ENCODE measurements at regions not wholly inside any gene's neighbourhood (a gene's known extent, or its start where the extent isn't known, plus 50 kb on each side); places are given as distances from the start of the nearest gene placed in this dataset.
"Not testable (repeated sequence)": the region's sequence is repeated elsewhere in the genome, so short reads cannot be mapped to it uniquely, and the experiment has no call there.

DNA sequence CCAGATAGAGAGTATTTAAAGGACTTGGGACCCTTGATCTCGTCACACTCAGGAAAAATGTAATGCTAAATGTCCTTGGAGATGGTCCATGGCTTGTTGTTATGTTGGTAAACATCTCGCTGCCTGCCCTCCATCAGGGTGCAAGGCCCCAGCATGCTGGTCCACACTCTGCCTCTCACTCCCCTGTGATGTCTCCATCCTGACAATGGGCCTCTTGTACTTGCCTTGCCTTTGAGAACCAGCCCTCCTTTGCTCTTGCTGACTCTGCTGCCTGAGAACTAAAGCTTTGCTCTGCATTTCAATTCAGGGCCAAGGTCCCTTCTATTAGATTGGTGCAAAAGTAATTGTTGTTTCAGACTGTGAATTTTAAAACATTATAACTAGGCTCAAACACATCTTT is 131.0 kb upstream of the LMNTD1 start:
- TF ChIP-seq, protein P1, sequence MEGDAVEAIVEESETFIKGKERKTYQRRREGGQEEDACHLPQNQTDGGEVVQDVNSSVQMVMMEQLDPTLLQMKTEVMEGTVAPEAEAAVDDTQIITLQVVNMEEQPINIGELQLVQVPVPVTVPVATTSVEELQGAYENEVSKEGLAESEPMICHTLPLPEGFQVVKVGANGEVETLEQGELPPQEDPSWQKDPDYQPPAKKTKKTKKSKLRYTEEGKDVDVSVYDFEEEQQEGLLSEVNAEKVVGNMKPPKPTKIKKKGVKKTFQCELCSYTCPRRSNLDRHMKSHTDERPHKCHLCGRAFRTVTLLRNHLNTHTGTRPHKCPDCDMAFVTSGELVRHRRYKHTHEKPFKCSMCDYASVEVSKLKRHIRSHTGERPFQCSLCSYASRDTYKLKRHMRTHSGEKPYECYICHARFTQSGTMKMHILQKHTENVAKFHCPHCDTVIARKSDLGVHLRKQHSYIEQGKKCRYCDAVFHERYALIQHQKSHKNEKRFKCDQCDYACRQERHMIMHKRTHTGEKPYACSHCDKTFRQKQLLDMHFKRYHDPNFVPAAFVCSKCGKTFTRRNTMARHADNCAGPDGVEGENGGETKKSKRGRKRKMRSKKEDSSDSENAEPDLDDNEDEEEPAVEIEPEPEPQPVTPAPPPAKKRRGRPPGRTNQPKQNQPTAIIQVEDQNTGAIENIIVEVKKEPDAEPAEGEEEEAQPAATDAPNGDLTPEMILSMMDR (IDR thresholded peaks at IDR 0.05; ENCODE audit: low read depth, low read length) = no peak
- no peak overlapping the region for H3K4me3 ChIP-seq (ENCODE audit: low read depth, low read length)

DNA sequence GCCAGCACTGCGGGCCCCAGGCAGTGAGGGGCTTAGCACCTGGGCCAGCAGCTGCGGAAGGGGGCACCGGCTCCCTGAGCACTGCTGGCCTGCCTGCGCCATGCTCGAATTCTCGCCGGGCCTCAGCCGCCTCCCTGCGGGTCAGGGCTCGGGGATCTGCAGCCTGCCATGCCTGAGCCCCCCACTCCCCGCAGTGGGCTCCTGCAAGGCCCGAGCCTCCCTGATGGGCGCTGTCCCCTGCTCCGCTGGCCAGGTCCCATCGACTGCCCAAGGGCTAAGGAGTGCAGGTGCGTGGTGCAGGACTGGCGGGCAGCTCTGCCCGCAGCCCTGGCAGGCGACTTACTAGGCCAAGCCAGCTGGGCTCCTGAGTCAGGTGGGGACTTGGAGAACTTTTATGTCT is 133.3 kb upstream of the LMNTD1 start:
- TF ChIP-seq, protein P1 (IDR thresholded peaks at IDR 0.05; ENCODE audit: low read depth, low read length) = no peak

DNA sequence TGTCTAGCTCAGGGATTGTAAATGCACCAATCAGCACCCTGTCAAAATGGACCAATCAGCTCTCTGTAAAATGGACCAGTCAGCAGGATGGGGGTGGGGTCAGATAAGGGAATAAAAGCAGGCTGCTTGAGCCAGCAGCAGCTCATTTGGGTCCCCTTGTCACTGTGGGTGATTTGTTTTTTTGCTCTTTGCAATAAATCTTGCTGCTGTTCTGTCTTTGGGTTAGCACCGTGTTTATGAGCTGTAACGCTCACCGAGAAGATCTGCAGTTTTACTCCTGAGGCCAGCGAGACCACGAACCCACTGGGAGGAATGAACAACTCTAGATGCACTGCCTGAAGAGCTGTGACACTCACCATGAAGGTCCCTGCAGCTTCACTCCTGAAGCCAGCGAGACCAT is 134.1 kb upstream of the LMNTD1 start:
- TF ChIP-seq, protein P1 (IDR thresholded peaks at IDR 0.05; ENCODE audit: low read depth, low read length) = no peak
- H3K4me3 ChIP-seq (ENCODE audit: low read depth, low read length) = no peak overlapping the region

More for the DNA sequence above, 133.3 kb upstream of the LMNTD1 start:
- no peak overlapping the region for H3K4me3 ChIP-seq (ENCODE audit: low read depth, low read length)

DNA sequence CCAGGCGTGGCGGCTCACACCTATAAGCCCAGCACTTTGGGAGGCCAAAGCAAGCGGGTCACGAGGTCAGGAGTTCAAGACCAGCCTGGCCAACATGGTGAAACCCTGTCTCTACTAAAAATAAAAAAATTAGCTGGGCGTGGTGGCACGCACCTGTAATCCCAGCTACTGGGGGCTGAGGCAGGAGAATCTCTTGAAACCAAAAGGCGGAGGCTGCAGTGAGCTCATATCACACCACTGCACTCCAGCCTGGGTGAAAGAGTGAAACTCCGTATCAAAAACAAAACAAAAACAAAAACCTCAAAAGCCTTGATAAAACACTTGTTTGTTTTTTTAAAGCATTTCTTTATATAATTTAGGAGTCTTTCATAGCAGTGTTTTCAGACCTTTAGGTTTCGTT is 135.8 kb upstream of the LMNTD1 start:
- H3K4me3 ChIP-seq (ENCODE audit: low read depth, low read length) = not testable (repeated sequence)

DNA sequence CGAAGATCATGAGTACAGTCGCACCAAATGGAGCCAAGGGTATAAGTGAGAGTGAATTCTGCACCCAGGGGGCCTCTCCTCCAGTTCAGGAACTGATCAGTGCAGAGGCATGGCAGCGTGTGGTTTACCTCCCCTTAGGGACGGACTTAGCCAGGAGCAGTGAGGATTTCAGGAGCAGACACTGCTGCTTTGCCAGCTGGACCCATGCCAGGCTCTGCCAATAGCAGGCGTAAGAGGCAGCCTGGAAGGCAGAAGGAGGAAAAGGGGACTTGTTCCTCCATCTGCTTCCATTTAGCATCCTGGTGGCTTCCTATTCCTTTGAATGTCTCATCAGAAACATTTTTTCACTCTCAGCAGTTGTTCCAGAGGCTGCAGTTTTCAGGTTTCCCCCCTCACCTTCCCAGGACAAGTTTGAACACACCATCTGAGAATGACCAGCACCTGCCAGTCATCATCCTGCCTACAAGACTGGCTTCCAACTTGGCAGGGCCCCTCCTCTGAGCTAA is 137.0 kb upstream of the LMNTD1 start:
- no peak overlapping the region for H3K4me3 ChIP-seq (ENCODE audit: low read depth, low read length)
- TF ChIP-seq, protein P1 (IDR thresholded peaks at IDR 0.05; ENCODE audit: low read depth, low read length) = no peak

DNA sequence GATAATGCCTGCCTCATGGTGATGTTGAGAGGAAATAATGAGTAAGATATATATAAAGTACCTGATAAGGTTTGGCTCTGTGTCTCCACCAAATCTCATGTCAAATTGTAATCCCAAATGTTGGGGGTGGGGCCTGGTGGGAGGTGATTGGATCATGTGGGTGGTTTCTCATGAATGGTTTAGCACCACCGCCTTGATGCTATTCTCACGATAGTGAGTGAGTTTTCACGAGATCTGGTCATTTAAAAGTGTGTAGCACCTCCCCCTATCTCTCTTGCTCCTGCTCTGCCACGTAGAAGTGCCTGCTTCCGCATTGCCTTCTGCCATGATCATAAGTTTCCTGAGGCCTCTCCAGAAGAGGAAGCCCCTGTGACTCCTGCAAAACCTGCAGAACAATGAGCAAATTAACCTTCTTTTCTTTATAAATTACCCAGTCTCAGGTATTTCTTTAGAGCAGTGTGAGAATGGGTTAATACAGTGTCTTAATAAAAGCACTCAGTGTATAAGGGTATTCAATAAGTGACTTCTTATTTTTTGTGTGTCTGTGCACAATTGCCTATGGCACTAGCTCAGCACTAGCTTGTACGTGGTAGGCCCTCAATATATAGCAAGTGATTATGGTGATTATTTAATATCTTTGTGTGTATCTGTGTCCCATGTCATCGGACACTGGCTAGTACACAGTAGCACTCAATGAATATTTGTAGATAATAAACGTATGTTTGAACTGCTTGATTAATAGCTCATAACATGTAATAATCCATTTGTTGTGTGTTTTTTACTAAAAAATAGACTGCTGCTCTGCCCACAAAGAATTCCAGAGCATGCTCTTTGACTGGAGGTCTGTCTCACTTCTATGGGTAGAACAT is 138.1 kb upstream of the LMNTD1 start:
- H3K4me3 ChIP-seq (ENCODE audit: low read depth, low read length) = no peak overlapping the region
- TF ChIP-seq, protein P1 (IDR thresholded peaks at IDR 0.05; ENCODE audit: low read depth, low read length) = no peak

DNA sequence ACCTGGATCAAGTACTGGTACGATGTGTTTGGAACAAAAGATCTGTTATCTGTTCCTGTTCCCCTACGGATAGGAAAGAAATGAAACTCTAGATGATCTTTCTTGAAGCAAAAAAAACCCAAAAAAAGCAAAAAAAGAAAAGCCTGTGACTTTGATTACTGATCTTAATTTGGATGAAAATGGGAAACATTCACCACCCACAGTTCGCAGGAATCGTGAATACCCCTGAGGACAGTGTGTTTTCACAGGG is 138.7 kb upstream of the LMNTD1 start:
- H3K4me3 ChIP-seq (ENCODE audit: low read depth, low read length) = no peak overlapping the region
- TF ChIP-seq, protein P1 (IDR thresholded peaks at IDR 0.05; ENCODE audit: low read depth, low read length) = no peak
